ENCODE measurements at regions not wholly inside any gene's neighbourhood (a gene's known extent, or its start where the extent isn't known, plus 50 kb on each side); places are given as distances from the start of the nearest gene placed in this dataset.

DNA sequence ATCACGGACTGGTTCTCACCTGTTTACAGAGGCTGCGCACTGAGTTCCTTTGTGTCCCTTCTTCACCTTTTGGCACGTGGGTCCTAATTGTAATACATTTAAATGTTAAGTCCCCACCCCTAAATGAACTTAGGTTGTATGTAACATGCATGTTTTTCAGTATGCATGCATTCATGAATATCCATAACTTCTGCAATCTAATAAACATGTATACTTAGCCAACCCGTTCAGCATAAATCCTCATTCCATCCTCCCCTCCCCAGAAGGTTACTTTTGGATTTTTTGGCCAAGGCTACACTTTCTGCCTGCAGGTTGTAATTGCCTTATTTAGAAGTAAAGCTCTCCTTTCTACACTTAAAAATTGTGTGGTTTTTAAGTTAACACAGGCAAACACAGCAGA, 314.7 kb downstream of the SUCLG1 start:
- Histone ChIP-seq H3K9ac (ENCODE audit: low read length) (no peak overlapping the region), H3K79me2 (ENCODE audit: low read length) (no peaks in the 10 kb centered on the region)

DNA sequence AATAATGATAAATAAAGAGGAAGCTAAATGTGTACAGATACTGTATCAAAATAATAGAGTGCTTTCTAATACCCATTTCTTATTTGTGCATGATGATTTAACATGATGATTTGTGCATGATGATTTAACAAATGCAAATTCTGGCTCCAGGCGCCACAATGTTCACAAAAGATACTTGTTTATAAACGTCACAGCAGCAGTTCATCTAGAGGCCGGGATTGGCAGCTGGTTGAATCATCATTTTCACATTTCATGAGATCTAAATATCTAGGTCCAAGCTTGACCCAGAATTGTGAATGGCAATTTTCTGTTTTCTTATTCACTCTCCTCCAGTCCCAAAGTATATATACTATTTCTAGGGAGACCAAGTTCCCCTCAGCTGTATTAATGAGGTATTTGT, 322.0 kb downstream of the SUCLG1 start:
- H3K79me2 ChIP-seq (ENCODE audit: low read length) = no peaks in the 10 kb centered on the region
- TF ChIP-seq EZH2phosphoT487 (IDR thresholded peaks at IDR 0.05; ENCODE audit: low read length) = no peak
- TF ChIP-seq, protein P1, sequence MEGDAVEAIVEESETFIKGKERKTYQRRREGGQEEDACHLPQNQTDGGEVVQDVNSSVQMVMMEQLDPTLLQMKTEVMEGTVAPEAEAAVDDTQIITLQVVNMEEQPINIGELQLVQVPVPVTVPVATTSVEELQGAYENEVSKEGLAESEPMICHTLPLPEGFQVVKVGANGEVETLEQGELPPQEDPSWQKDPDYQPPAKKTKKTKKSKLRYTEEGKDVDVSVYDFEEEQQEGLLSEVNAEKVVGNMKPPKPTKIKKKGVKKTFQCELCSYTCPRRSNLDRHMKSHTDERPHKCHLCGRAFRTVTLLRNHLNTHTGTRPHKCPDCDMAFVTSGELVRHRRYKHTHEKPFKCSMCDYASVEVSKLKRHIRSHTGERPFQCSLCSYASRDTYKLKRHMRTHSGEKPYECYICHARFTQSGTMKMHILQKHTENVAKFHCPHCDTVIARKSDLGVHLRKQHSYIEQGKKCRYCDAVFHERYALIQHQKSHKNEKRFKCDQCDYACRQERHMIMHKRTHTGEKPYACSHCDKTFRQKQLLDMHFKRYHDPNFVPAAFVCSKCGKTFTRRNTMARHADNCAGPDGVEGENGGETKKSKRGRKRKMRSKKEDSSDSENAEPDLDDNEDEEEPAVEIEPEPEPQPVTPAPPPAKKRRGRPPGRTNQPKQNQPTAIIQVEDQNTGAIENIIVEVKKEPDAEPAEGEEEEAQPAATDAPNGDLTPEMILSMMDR (IDR thresholded peaks at IDR 0.05; ENCODE audit: low read length) = no peak
- no peak for TF ChIP-seq EZH2 (optimal IDR thresholded peaks at IDR 0.05; ENCODE audit: low read depth, low read length)
- no peak overlapping the region for H2AFZ ChIP-seq (ENCODE audit: low read length)
- no peak for DNase-seq
- no peaks in the 10 kb centered on the region for H3F3A ChIP-seq (ENCODE audit: insufficient read depth, low read length)
- H4K20me1 ChIP-seq (ENCODE audit: insufficient read depth, low read length) = no peaks in the 10 kb centered on the region
- H3K36me3 ChIP-seq (replicated peaks; ENCODE audit: insufficient read depth, low read length) = no peaks in the 10 kb centered on the region
- no peaks in the 10 kb centered on the region for H3K27me3 ChIP-seq (replicated peaks; ENCODE audit: insufficient read depth, low read length)
- H3K9me2 ChIP-seq (replicated peaks; ENCODE audit: insufficient read depth, low read length) = no peaks in the 10 kb centered on the region
- H3K4me3 ChIP-seq (ENCODE audit: low read length) = no peak overlapping the region
- no peaks in the 10 kb centered on the region for H3K4me1 ChIP-seq (ENCODE audit: low read length)
- H3K9me3 ChIP-seq (replicated peaks; ENCODE audit: insufficient read depth, low read length) = no peaks in the 10 kb centered on the region
- H3K27ac ChIP-seq (ENCODE audit: low read length) = no peak overlapping the region
- no peak overlapping the region for H3K9ac ChIP-seq (ENCODE audit: low read length)
- H3K4me2 ChIP-seq (ENCODE audit: low read depth, low read length) = no peak overlapping the region

More for the DNA sequence above, 314.7 kb downstream of the SUCLG1 start:
- Histone ChIP-seq H3K4me1 (ENCODE audit: low read length) (no peaks in the 10 kb centered on the region), H3K9me2 (replicated peaks; ENCODE audit: insufficient read depth, low read length) (no peaks in the 10 kb centered on the region), H3K9me3 (replicated peaks; ENCODE audit: insufficient read depth, low read length) (no peaks in the 10 kb centered on the region), H3K4me3 (ENCODE audit: low read length) (no peak overlapping the region), H3K27me3 (replicated peaks; ENCODE audit: insufficient read depth, low read length) (no peaks in the 10 kb centered on the region), H3K4me2 (ENCODE audit: low read depth, low read length) (no peak overlapping the region), H2AFZ (ENCODE audit: low read length) (no peak overlapping the region), H3F3A (ENCODE audit: insufficient read depth, low read length) (no peaks in the 10 kb centered on the region), H4K20me1 (ENCODE audit: insufficient read depth, low read length) (no peaks in the 10 kb centered on the region), H3K27ac (ENCODE audit: low read length) (no peak overlapping the region), H3K36me3 (replicated peaks; ENCODE audit: insufficient read depth, low read length) (no peaks in the 10 kb centered on the region)
- no peak for DNase-seq
- TF ChIP-seq EZH2phosphoT487 (IDR thresholded peaks at IDR 0.05; ENCODE audit: low read length) (no peak), EZH2 (optimal IDR thresholded peaks at IDR 0.05; ENCODE audit: low read depth, low read length) (no peak)
- TF ChIP-seq, protein P1 (IDR thresholded peaks at IDR 0.05; ENCODE audit: low read length) = no peak

DNA sequence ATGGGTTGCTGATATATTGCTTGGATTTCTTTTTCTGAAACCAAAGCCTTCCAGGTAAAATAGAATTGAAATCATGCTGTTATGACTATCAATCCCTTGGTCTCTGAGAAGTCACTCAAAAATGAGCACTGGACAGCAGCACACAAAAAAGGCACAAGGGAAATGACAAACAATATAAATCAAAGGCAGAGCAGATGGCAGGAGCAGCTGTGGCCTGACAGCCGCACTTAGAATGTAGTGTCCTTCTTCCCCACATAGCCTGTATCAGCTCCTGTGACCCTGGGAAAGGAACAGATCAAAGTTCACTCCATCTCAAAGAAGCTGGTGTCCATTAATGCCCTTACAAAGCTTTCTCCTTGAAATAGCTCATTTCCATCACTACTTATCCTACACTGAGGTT, 326.7 kb downstream of the SUCLG1 start:
- Histone ChIP-seq H3K9me3 (replicated peaks; ENCODE audit: insufficient read depth, low read length) (no peaks in the 10 kb centered on the region), H2AFZ (ENCODE audit: low read length) (no peak overlapping the region), H3K4me1 (ENCODE audit: low read length) (no peaks in the 10 kb centered on the region), H3K4me2 (ENCODE audit: low read depth, low read length) (no peak overlapping the region), H3K9me2 (replicated peaks; ENCODE audit: insufficient read depth, low read length) (no peaks in the 10 kb centered on the region), H3K27me3 (replicated peaks; ENCODE audit: insufficient read depth, low read length) (no peaks in the 10 kb centered on the region), H3F3A (ENCODE audit: insufficient read depth, low read length) (no peaks in the 10 kb centered on the region), H3K36me3 (replicated peaks; ENCODE audit: insufficient read depth, low read length) (no peaks in the 10 kb centered on the region), H3K9ac (ENCODE audit: low read length) (no peak overlapping the region), H3K27ac (ENCODE audit: low read length) (no peak overlapping the region), H3K4me3 (ENCODE audit: low read length) (no peak overlapping the region), H4K20me1 (ENCODE audit: insufficient read depth, low read length) (no peaks in the 10 kb centered on the region), H3K79me2 (ENCODE audit: low read length) (no peaks in the 10 kb centered on the region)
- no peak for DNase-seq
- TF ChIP-seq, protein P1 (IDR thresholded peaks at IDR 0.05; ENCODE audit: low read length) = no peak
- no peak for TF ChIP-seq EZH2 (optimal IDR thresholded peaks at IDR 0.05; ENCODE audit: low read depth, low read length)
- TF ChIP-seq EZH2phosphoT487 (IDR thresholded peaks at IDR 0.05; ENCODE audit: low read length) = no peak
